K562 (cell line): ENCODE measurements at regions not wholly inside any gene's neighbourhood (a gene's known extent, or its start where the extent isn't known, plus 50 kb on each side); places are given as distances from the start of the nearest gene placed in this dataset.

Experiments
- ATAC-seq: fragments of 200-7000 bp; cut with Tn5 transposase; 3 replicates; pipeline ENCODE4 v1.9.1; 2020; ENCODE audit warnings: moderate library complexity
- BruUV-seq: library from RNA; stranded (reverse); fragments of 400-500 nt; replicated peaks from 2 replicates; lab custom pipeline; 2021; lab: Mats Ljungman, UMichigan
- CTCF ChIA-PET: fragments of 300-600 bp; formaldehyde crosslinking; extraction: SDS; loops from one replicate; lab custom pipeline; 2021; ENCODE audit warnings: low intra/inter-chr PET ratio; lab: Yijun Ruan, JAX
- POLR2A ChIA-PET: fragments of 300-600, 350-650 bp; sonication (Branson Sonifier 250); formaldehyde crosslinking; extraction: SDS; loops from one replicate; lab custom pipeline; 2021; ENCODE audit warnings: antibody characterized with exemption, inconsistent platforms; lab: Yijun Ruan, JAX
- DNase-seq, 4 experiments: peaks; one replicate each; pipeline versions ENCODE4 v3.0.0 to v3.0.0-alpha.2; 2011 to 2018; ENCODE audit warnings: low spot score in 3 of 4, mixed read lengths in 3 of 4; ENCODE audit errors: extremely low read depth in 1 of 4
- FAIRE-seq: peaks from 2 replicates; lab custom pipeline; 2011; peaks lifted over from hg19 to GRCh38; lab: Jason Lieb, UNC
- H2AFZ ChIP-seq: 2 replicates; pipeline ENCODE4 v1.6.0; 2011; ENCODE audit warnings: low read depth, low read length, control low read depth, inconsistent platforms
- H3K27ac ChIP-seq: fragments of 200-600 bp; 3 replicates; pipeline ENCODE4 v1.8.0; 2011; ENCODE audit warnings: low read depth, mild to moderate bottlenecking, control low read depth, inconsistent platforms, low read length, moderate library complexity, mixed read lengths; ENCODE audit errors: extremely low read depth
- H3K27me3 ChIP-seq, 2 experiments: fragments of 300-600 bp in 1 of 2; 2 replicates in 1 of 2; 3 replicates in 1 of 2; pipeline versions ENCODE4 v1.6.0 to v1.8.0; 2011; ENCODE audit warnings: inconsistent platforms in 2 of 2, low read length in 2 of 2, mild to moderate bottlenecking in 1 of 2, mixed read lengths in 1 of 2, moderate library complexity in 1 of 2; ENCODE audit not compliant: control insufficient read depth in 2 of 2, insufficient read depth in 2 of 2
- H3K36me3 ChIP-seq: fragments of 300-600 bp; 3 replicates; pipeline ENCODE4 v1.8.0; 2011; ENCODE audit warnings: mild to moderate bottlenecking, low read length, inconsistent platforms; ENCODE audit not compliant: control insufficient read depth, insufficient read depth
- H3K4me1 ChIP-seq, 2 experiments: fragments of 200-600 bp in 1 of 2; replicated peaks in 1 of 2; 2 replicates in 1 of 2; 3 replicates in 1 of 2; pipeline versions ENCODE4 v1.5.1 to v1.8.0; 2011; ENCODE audit warnings: inconsistent platforms in 2 of 2, low read length in 2 of 2, mild to moderate bottlenecking in 1 of 2, mixed read lengths in 1 of 2, moderate library complexity in 1 of 2; ENCODE audit not compliant: control insufficient read depth in 2 of 2, insufficient read depth in 2 of 2
- H3K4me2 ChIP-seq: 2 replicates; pipeline ENCODE4 v1.6.1; 2011; ENCODE audit warnings: low read length, control low read depth, inconsistent platforms, mixed read lengths; ENCODE audit not compliant: insufficient read depth
- H3K4me3 ChIP-seq: fragments of 200-600 bp; sonication (generic), shearing (Covaris generic); 2 replicates; pipeline ENCODE4 v1.5.1; 2016; ENCODE audit warnings: control low read depth, inconsistent platforms
- H3K79me2 ChIP-seq: fragments of 200-600 bp; 3 replicates; pipeline ENCODE4 v1.8.0; 2011; ENCODE audit warnings: low read length, inconsistent platforms; ENCODE audit not compliant: control insufficient read depth, insufficient read depth
- H3K9ac ChIP-seq, 2 experiments: 2 replicates each; pipeline versions ENCODE4 v1.6.0 to v1.6.1; 2011; ENCODE audit warnings: low read depth in 2 of 2, low read length in 2 of 2, control low read depth in 1 of 2, inconsistent platforms in 1 of 2, mild to moderate bottlenecking in 1 of 2, mixed read lengths in 1 of 2; ENCODE audit not compliant: insufficient read depth in 1 of 2
- H3K9me1 ChIP-seq: one replicate; pipeline ENCODE4 v1.6.0; 2011; ENCODE audit warnings: inconsistent platforms, mild to moderate bottlenecking, low read length, moderate library complexity; ENCODE audit not compliant: control insufficient read depth, insufficient read depth
- H3K9me3 ChIP-seq: replicated peaks from 2 replicates; pipeline ENCODE4 v1.5.1; 2011; ENCODE audit warnings: low read depth, low read length, inconsistent platforms; ENCODE audit not compliant: control insufficient read depth, insufficient read depth
- H4K20me1 ChIP-seq: replicated peaks from 2 replicates; pipeline ENCODE4 v1.6.1; 2011; ENCODE audit warnings: low read length, inconsistent platforms, mixed read lengths; ENCODE audit not compliant: control insufficient read depth, insufficient read depth
- BRD9 ChIP-seq: fragments of 450-650 bp; IDR thresholded peaks from 2 replicates; pipeline ENCODE4 v1.6.1; 2018; ENCODE audit warnings: low read depth; ENCODE audit not compliant: partially characterized antibody
- CSDE1 ChIP-seq, 2 experiments: fragments of 450-650 bp; IDR thresholded peaks; 2 replicates each; pipeline ENCODE4 v1.6.1; 2016; ENCODE audit warnings: mild to moderate bottlenecking in 1 of 2
- DIDO1 ChIP-seq: fragments of 450-650 bp; IDR thresholded peaks from 2 replicates; pipeline ENCODE4 v1.6.1; 2016; ENCODE audit warnings: low read depth, missing biosample characterization, missing genetic modification characterization
- DMBX1 ChIP-seq: fragments of 250-450 bp; sonication (Bioruptor Pico); IDR thresholded peaks from 2 replicates; pipeline ENCODE4 v1.8.0; 2022; ENCODE audit warnings: inconsistent platforms, mild to moderate bottlenecking, moderate library complexity, borderline replicate concordance
- GTF2A2 ChIP-seq: IDR thresholded peaks from 2 replicates; pipeline ENCODE4 v1.6.1; 2016; ENCODE audit warnings: mild to moderate bottlenecking, missing genetic modification characterization, missing compliant biosample characterization
- MLLT1 ChIP-seq, 2 experiments: fragments of 450-650 bp; IDR thresholded peaks; 2 replicates each; pipeline ENCODE4 v1.6.1; 2016
- NCOR1 ChIP-seq: fragments of 450-650 bp; IDR thresholded peaks from 2 replicates; pipeline ENCODE4 v1.6.1; 2016; ENCODE audit warnings: mild to moderate bottlenecking, moderate library complexity
- RCOR1 ChIP-seq, 2 experiments: IDR thresholded peaks; 2 replicates each; pipeline ENCODE4 v1.6.1; 2012; ENCODE audit warnings: low read depth in 2 of 2, low read length in 2 of 2, borderline replicate concordance in 1 of 2, improper control_type of control experiment in 1 of 2
- TAF1 ChIP-seq: IDR thresholded peaks from 2 replicates; pipeline ENCODE4 v1.6.1; 2011; ENCODE audit warnings: mild to moderate bottlenecking, low read length, moderate library complexity; ENCODE audit not compliant: insufficient read depth, control insufficient read depth, severe bottlenecking; ENCODE audit errors: extremely low read depth
- U2AF2 ChIP-seq: fragments of 200-400 bp; formaldehyde crosslinking; optimal IDR thresholded peaks from 2 replicates; pipeline ENCODE3; 2017; ENCODE audit warnings: low read depth, mild to moderate bottlenecking, low read length
- ZC3H8 ChIP-seq: fragments of 450-650 bp; IDR thresholded peaks from 2 replicates; pipeline ENCODE4 v1.6.1; 2017
- ZKSCAN3 ChIP-seq: fragments of 250-450 bp; sonication (Bioruptor Pico); IDR thresholded peaks from 2 replicates; pipeline ENCODE4 v1.4.0; 2020
- ZNF316 ChIP-seq: fragments of 450-650 bp; IDR thresholded peaks from 2 replicates; pipeline ENCODE4 v1.6.1; 2016
- ZNF324 ChIP-seq: fragments of 250-450 bp; sonication (Bioruptor Pico); IDR thresholded peaks from 2 replicates; pipeline ENCODE4 v1.4.0; 2020; ENCODE audit warnings: mild to moderate bottlenecking
- ZNF592 ChIP-seq: fragments of 450-650 bp; IDR thresholded peaks from 2 replicates; pipeline ENCODE4 v1.6.1; 2017; ENCODE audit warnings: antibody characterized with exemption, mild to moderate bottlenecking
- ZNF655 ChIP-seq: fragments of 250-450 bp; sonication (Bioruptor Pico); IDR thresholded peaks from 2 replicates; pipeline ENCODE4 v1.5.0; 2021
- WGBS: fragments of 100-300 bp; shearing (Covaris generic); methylation state at CpG from one replicate; pipeline ENCODE4 v1.1.6; 2016; ENCODE audit warnings: low coverage, mixed read lengths; ENCODE audit not compliant: insufficient coverage; ENCODE audit errors: missing lambda C conversion rate; 5-methylcytosine and 5-hydroxymethylcytosine counted together
- in situ Hi-C: fragments of 300-500 bp; cut with MboI; formaldehyde crosslinking; loops from 4 replicates; pipeline ENCODE4 v1.15.0; 2018; ENCODE audit warnings: inconsistent platforms, mixed read lengths
- intact Hi-C: fragments of 100-400 bp; cut with micrococcal nuclease; formaldehyde crosslinking; loops from 2 replicates; pipeline ENCODE4 v1.14.2; 2022

- WGBS: 0% methylated on average over 3 of the region's 3 CpGs
- Histone ChIP-seq H3K79me2 (no peaks in the 10 kb centered on the region), H3K9me1 (no peaks in the 10 kb centered on the region), H3K27me3 (no peaks in the 10 kb centered on the region), H3K4me2 (no peak overlapping the region), H2AFZ (no peak overlapping the region), H4K20me1 (no peaks in the 10 kb centered on the region), H3K4me1 (no peaks in the 10 kb centered on the region), H3K4me3 (no peak overlapping the region), H3K36me3 (no peaks in the 10 kb centered on the region), H3K27ac (no peak overlapping the region), H3K9me3 (no peaks in the 10 kb centered on the region), H3K9ac (no peak overlapping the region)
- no TSS peak for BruUV-seq
- DNase-seq: no peak
- no peak for FAIRE-seq
- intact Hi-C loops: no loop called here
- in situ Hi-C loops: no loop called here
- no peak for ATAC-seq
- CTCF ChIA-PET: no interaction called here
- POLR2A ChIA-PET: interaction anchor here (0.7 to 1.0 kb wide), 4 partner anchors 9 to 1573 kb away, joined by 3 to 5 read pairs (median 3); no protein-coding TSS in a partner anchor
- TF ChIP-seq ZNF316: no peak
- no peak for TF ChIP-seq GTF2A2 (tag)
- TF ChIP-seq U2AF2: no peak
- no peak for TF ChIP-seq MLLT1 (IDR thresholded peaks at IDR 0.05)
- no peak for TF ChIP-seq TAF1
- TF ChIP-seq CSDE1 (IDR thresholded peaks at IDR 0.05): no peak
- no peak for TF ChIP-seq ZKSCAN3 (CRISPR knock-in tag)
- TF ChIP-seq NCOR1: no peak
- no peak for TF ChIP-seq ZNF592
- TF ChIP-seq ZNF655: no peak
- no peak for TF ChIP-seq RCOR1 (IDR thresholded peaks at IDR 0.05; ENCODE audit: borderline replicate concordance in 1 of 2, low read depth in 2 of 2, low read length in 2 of 2)
- TF ChIP-seq BRD9: no peak
- TF ChIP-seq DIDO1 (tag): no peak
- TF ChIP-seq DMBX1 (CRISPR knock-in tag): no peak
- no peak for TF ChIP-seq ZC3H8
- TF ChIP-seq ZNF324 (CRISPR knock-in tag): no peak
Observed at GRCh38 chr1:115211071-115211745, 121.9 kb upstream of the TSPAN2 start.
